Rectal smooth muscle tissue (tissue), 1 donor: ENCODE measurements at regions not wholly inside any gene's neighbourhood (a gene's known extent, or its start where the extent isn't known, plus 50 kb on each side); places are given as distances from the start of the nearest gene placed in this dataset.

ENCODE experiments used
- H3K27ac ChIP-seq: one replicate; pipeline ENCODE4 v1.7.0; 2013; ENCODE audit warnings: low read depth, low read length, inconsistent platforms
- H3K27me3 ChIP-seq: one replicate; pipeline ENCODE4 v1.7.0; 2013; ENCODE audit warnings: low read length; ENCODE audit not compliant: control insufficient read depth, insufficient read depth
- H3K36me3 ChIP-seq: one replicate; pipeline ENCODE4 v1.7.0; 2013; ENCODE audit warnings: low read length; ENCODE audit not compliant: control insufficient read depth, insufficient read depth
- H3K4me1 ChIP-seq: one replicate; pipeline ENCODE4 v1.7.0; 2013; ENCODE audit warnings: low read length; ENCODE audit not compliant: control insufficient read depth, insufficient read depth
- H3K4me3 ChIP-seq: one replicate; pipeline ENCODE4 v1.7.0; 2013; ENCODE audit warnings: low read length
- H3K9ac ChIP-seq: one replicate; pipeline ENCODE4 v1.7.0; 2013; ENCODE audit warnings: low read length

DNA sequence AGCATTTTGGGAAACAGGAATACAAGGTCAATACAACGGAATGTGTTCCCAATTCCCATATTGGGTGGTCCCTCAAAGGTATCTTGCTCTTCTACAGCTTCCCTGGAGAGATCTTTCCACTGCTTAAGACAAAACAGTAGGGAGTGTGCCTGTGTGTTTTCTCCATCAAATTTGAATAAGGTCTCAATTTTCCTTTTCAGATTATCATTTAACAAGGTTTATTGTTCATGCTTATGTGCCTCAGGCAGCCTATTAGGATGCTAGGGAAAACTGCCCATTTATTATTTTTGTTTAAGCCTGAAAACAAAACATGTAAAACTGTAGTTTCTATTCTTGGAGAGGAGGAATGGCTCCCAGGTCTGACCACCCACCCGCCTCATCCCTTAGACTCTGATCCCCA, 622.7 kb downstream of the LMO4 start:
- no peaks in the 10 kb centered on the region for H3K36me3 ChIP-seq
- no peak overlapping the region for H3K4me3 ChIP-seq
- no peak overlapping the region for H3K9ac ChIP-seq
- no peak overlapping the region for H3K27ac ChIP-seq
- peaks cover 2% of the 10 kb centered on the region for H3K4me1 ChIP-seq
- H3K27me3 ChIP-seq = no peaks in the 10 kb centered on the region

DNA sequence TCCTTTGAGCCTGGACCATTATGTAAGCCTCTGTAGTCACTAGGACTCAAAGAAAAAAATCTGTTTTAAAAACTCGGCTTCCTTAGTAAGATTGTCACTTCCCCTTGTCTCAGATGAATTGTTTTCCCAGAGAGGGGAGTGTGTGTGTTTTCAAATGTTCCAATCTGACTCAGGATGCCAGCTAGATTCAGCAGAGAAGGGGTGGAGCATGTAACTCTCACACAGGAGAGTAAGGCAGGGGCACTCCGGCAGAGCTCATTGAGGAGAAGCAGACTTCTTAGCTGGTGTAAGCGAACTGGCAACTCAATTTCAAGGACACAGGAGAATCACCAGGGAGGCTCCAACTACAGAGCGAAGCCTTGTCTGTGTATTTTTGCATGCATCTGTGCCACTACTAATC, 623.2 kb downstream of the LMO4 start:
- no peak overlapping the region for H3K27ac ChIP-seq

DNA sequence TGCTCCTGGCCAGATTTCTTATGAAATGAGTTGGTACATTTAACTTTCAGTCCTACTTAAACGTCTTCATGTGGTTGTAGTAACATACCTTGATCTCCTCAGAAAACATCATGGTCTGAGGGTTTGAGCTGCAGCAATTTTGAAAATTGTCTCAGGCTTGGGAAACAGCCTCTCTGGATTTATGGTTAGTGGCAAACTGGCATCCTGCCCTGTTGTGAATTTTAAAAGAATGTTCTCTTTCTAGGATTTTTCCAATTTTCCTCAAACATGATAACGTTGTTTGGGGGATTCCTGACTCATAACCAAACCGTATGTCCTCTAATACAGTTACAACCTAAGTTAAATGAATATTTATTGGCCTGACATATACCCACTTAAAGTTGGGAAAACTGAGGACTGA, 624.4 kb downstream of the LMO4 start:
- H3K27ac ChIP-seq = no peak overlapping the region
- no peaks in the 10 kb centered on the region for H3K27me3 ChIP-seq
- H3K4me1 ChIP-seq = peaks cover 2% of the 10 kb centered on the region
- H3K4me3 ChIP-seq = no peak overlapping the region
- no peaks in the 10 kb centered on the region for H3K36me3 ChIP-seq
- H3K9ac ChIP-seq = no peak overlapping the region

More for the DNA sequence above, 623.2 kb downstream of the LMO4 start:
- Histone ChIP-seq H3K4me1 (peaks cover 2% of the 10 kb centered on the region), H3K36me3 (no peaks in the 10 kb centered on the region), H3K4me3 (no peak overlapping the region), H3K27me3 (no peaks in the 10 kb centered on the region), H3K9ac (no peak overlapping the region)

DNA sequence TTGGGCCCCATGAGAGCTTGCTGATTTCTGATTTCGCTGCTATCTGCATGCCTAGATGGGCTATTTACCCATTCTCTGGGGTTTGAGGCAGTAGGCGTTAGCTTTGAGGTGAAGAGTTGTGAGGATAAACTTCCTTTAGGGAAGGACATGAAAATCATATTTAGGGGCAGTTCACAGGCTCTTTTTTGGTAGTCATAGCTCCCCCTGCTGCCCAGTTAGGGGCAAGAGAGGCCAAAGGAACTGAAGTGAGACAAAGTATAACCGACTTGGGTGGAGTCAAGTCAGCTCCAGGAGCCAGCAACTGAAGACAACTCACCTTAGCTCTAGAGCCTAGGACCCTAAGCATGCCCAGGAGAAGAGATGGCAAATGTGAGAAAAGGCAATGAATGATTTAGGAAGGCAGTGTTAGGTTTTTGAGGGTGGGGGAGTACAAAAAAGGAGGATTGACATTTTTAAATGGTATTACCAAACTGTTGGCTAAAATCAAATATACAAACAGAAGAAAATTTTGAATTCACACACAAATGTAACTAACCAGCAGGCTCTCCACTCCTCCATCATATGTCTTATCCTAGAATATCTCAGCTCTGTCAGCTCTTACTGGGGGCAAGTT, 625.2 kb downstream of the LMO4 start:
- Histone ChIP-seq H3K27ac (no peak overlapping the region), H3K9ac (no peak overlapping the region), H3K36me3 (no peaks in the 10 kb centered on the region), H3K4me3 (no peak overlapping the region), H3K4me1 (peaks cover 2% of the 10 kb centered on the region), H3K27me3 (no peaks in the 10 kb centered on the region)

- Histone ChIP-seq H3K27me3 (no peaks in the 10 kb centered on the region), H3K9ac (no peak overlapping the region), H3K4me3 (no peak overlapping the region), H3K4me1 (peaks cover 2% of the 10 kb centered on the region), H3K27ac (no peak overlapping the region), H3K36me3 (no peaks in the 10 kb centered on the region)
These were observed 626.4 kb downstream of the LMO4 start for GRCh38 chr1:87955038-87955437.

- Histone ChIP-seq H3K36me3 (no peaks in the 10 kb centered on the region), H3K27me3 (no peaks in the 10 kb centered on the region), H3K27ac (no peak overlapping the region), H3K4me3 (no peak overlapping the region), H3K4me1 (peaks cover 2% of the 10 kb centered on the region), H3K9ac (no peak overlapping the region)
These were observed 627.4 kb downstream of the LMO4 start for GRCh38 chr1:87956072-87956471.

DNA sequence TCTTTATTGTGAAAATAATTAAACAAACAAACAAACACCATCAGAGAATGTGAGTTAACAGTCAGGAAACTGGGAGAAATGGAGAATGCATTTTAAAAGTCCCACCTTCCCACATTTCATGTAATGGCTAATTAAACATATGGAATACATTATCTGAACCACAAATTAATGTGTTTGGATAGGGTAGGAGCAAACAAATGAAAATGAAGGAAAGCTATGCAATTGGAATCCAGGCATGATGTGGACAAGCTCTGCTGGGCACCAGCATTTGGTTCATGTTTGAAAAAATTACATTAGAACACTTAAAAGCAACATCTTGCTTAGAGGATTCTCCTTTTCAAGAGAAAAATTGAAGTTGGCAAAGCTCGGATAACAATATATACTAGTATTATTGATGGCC, 628.1 kb downstream of the LMO4 start:
- Histone ChIP-seq H3K4me1 (peaks cover 2% of the 10 kb centered on the region), H3K4me3 (no peak overlapping the region), H3K36me3 (no peaks in the 10 kb centered on the region), H3K27ac (no peak overlapping the region), H3K9ac (no peak overlapping the region), H3K27me3 (no peaks in the 10 kb centered on the region)

DNA sequence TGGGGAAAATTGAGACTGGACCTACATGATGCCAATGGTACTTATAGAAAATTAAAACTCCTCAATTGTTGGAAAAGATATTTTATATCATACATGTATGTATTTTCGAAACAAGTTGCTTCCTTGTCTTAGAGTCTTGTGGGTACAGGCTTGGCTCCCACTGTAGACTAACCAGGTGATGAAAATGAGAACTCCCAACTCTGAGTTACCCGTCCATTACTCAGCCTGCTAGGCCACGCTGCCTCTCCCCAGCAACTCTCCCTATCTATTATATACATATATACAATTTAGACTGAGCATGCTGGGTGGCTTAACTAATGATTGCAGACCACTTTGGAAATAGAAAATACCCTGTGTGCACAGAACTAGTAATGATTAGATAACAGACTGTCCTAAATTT, 628.7 kb downstream of the LMO4 start:
- Histone ChIP-seq H3K36me3 (no peaks in the 10 kb centered on the region), H3K4me3 (no peak overlapping the region), H3K9ac (no peak overlapping the region), H3K27ac (no peak overlapping the region), H3K4me1 (peaks cover 2% of the 10 kb centered on the region), H3K27me3 (no peaks in the 10 kb centered on the region)

DNA sequence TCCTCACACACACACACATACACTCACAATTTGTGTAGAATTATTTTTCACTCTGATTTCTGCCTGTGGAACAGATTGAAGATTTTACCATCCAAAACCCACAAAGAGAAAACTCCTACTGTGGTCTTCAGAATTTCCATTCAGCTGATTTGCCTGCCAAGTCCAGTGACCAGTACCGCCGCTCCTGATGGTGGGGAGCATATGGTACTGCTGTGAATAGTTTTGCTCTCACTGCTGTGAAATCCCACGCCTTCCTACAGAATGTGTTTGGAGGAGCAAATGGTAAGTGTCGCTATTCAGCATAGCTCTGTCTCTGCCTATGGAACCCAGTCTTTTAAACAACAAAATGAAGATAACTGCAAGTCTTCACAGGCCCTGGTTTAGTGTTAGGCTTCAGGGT, 629.5 kb downstream of the LMO4 start:
- no peak overlapping the region for H3K4me3 ChIP-seq
- H3K4me1 ChIP-seq = peaks cover 2% of the 10 kb centered on the region
- no peaks in the 10 kb centered on the region for H3K36me3 ChIP-seq
- no peaks in the 10 kb centered on the region for H3K27me3 ChIP-seq
- no peak overlapping the region for H3K27ac ChIP-seq
- no peak overlapping the region for H3K9ac ChIP-seq

DNA sequence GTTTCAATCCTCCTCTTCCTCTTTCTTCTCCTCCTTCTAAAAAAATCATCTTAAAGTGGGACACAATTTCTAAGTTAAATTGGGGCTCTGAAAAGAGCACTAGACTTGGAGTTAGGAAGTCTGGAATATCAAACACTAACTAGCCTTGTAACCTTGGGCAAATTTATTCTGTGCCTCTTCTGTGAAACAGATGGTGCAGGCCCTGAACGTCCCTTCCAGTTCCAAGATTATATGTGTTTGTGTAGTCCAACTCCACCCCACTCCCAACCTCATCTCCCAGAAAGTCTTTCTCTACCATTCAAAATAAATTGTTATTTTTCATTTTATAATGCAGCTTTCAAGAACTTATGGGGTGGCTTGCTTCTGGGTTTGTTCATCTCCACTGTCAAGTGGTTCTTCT, 630.0 kb downstream of the LMO4 start:
- H3K4me3 ChIP-seq = no peak overlapping the region
- no peak overlapping the region for H3K9ac ChIP-seq
- H3K27ac ChIP-seq = no peak overlapping the region
- H3K27me3 ChIP-seq = no peaks in the 10 kb centered on the region
- peaks cover 2% of the 10 kb centered on the region for H3K4me1 ChIP-seq
- no peaks in the 10 kb centered on the region for H3K36me3 ChIP-seq

DNA sequence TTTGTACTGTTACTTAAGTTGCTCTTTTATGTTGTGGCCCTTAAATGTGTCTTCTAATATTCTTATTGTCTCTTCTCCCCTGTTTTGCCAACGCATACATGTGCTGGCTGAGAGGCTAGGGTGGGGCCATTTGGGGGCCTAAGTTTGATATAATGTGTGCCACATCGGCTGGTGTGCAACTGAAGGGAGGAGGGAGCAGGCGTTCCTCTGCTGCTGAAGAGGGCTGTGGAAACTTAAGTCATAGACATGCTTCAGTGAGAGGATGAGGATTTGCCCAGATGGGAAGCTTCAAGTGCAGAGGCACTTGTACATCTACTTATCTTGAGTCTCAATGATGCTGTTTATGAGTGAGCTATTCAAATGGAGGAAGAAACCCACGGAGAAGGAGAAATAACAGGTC, 630.6 kb downstream of the LMO4 start:
- Histone ChIP-seq H3K27me3 (no peaks in the 10 kb centered on the region), H3K4me3 (no peak overlapping the region), H3K9ac (no peak overlapping the region), H3K27ac (no peak overlapping the region), H3K36me3 (no peaks in the 10 kb centered on the region), H3K4me1 (peaks cover 2% of the 10 kb centered on the region)

DNA sequence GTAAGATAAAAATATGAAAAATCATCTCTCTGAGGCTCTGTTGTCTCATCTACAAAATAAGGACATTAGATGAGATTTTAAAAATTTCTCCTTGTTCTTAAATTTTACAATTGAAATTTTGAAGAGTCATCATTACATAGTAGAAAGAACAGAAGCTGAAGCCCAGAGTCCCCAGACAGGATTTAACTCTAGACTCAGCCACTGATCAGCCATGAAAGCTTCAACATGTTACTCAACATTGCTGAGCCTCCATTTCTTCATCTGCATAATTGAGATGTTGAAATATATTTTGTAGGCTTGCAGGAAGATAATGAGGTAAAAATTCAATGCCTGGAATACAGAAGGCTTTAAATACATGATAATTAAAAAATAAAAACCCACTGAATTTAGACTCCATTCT, 633.3 kb downstream of the LMO4 start:
- H3K27ac ChIP-seq = no peak overlapping the region
- H3K36me3 ChIP-seq = no peaks in the 10 kb centered on the region
- H3K4me3 ChIP-seq = no peak overlapping the region
- no peaks in the 10 kb centered on the region for H3K4me1 ChIP-seq
- H3K9ac ChIP-seq = no peak overlapping the region
- no peaks in the 10 kb centered on the region for H3K27me3 ChIP-seq

GRCh38 chr1:87963556-87963955, 634.9 kb downstream of the LMO4 start:
- Histone ChIP-seq H3K36me3 (no peaks in the 10 kb centered on the region), H3K27ac (no peak overlapping the region), H3K4me3 (no peak overlapping the region), H3K27me3 (no peaks in the 10 kb centered on the region), H3K4me1 (peaks cover 5% of the 10 kb centered on the region), H3K9ac (no peak overlapping the region)
